GM18502 (cell line): ENCODE measurements at regions not wholly inside any gene's neighbourhood (a gene's known extent, or its start where the extent isn't known, plus 50 kb on each side); places are given as distances from the start of the nearest gene placed in this dataset.

Experiments
- ATAC-seq: cut with Tn5 transposase; IDR thresholded peaks from one replicate; pipeline ENCODE4 v1.9.1; 2021; ENCODE audit warnings: mild to moderate bottlenecking; ENCODE audit not compliant: unreplicated experiment, poor library complexity

- no peak for ATAC-seq
Measured at GRCh38 chr20:22382742-22383141, 201.6 kb downstream of the FOXA2 start.

- no peak for ATAC-seq
Measured at GRCh38 chr20:22381812-22382416, 202.5 kb downstream of the FOXA2 start.

DNA sequence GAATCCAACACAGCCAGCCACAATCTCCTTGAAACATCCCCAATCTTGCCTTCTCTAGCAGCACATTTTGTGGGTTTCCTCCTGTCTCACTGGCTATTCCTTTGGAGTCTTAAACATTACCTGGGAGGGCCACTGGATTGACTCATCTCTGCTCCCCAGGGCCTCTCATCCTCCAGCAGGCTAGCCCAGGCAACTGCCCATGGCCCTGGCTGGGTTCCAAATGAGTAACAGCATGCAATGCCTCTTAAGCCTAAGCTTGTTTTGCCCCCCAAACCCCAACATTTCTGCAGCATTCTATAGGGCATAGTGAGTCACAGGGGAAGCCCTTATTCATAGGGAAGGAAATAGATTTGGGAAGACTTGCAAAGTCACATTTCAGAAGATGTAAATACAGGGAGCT, 204.9 kb downstream of the FOXA2 start:
- ATAC-seq = no peak

DNA sequence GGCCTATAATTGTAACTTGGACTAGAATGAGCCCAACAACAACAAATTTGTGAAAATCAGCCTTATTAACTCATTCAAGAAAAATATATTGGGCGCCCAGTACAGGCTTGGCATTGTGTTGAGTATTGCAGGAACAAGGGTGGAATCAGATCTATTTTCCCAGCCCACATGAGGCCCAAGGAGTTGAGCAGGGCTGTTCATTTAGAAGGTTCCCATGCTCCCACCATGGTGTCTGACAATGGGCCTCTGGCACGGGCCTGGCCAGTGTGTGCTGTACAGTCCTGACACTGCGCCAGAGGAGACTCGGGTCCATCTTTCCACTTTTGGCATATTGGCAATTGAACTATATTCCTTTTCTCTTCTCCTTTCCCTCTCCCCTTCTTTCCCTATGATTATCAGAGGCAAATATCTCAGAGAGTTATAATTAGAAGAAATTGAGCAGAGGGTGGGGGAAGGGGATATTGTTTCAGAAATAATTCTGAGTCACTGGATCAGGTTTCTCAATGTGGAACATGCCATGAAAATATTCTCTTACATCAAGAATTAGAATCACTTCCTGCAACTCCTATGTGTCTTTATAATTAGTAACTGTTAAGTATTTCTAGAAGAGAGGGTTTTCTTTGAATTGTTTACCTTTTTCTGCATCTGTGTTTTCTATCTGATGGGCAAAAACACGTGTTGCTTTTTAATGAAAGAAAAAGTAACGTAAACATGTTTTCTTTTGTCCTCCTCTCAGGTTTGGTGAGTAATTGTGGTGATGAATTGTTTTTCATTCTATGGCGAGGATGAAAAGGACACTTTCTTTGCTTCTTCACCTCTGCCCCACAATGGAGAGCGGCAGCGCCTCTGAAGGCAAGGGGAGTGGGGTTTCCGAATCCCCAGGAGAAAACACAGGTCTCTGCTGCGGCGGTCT, 209.4 kb downstream of the FOXA2 start:
- no peak for ATAC-seq

DNA sequence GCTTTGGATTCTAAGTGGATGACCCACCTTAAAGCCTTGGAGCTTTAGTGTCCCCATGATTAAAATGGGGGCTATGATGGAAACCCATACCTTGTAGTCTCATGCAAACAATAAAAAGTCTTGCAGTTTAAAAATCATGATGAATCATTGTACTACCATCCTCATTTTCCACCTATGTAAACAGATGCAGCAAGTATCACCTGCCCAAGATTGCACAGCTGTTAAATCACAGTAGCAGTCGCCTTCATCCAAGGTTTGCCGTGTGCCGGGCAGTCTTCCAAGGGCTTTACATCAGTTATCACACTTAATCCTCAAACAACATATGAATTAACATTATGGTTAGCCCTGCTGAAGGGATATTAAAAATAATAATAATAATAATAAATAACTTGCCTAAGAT, 210.3 kb downstream of the FOXA2 start:
- no peak for ATAC-seq

- ATAC-seq = no peak
Measured at GRCh38 chr20:22373164-22373895, 211.0 kb downstream of the FOXA2 start.

DNA sequence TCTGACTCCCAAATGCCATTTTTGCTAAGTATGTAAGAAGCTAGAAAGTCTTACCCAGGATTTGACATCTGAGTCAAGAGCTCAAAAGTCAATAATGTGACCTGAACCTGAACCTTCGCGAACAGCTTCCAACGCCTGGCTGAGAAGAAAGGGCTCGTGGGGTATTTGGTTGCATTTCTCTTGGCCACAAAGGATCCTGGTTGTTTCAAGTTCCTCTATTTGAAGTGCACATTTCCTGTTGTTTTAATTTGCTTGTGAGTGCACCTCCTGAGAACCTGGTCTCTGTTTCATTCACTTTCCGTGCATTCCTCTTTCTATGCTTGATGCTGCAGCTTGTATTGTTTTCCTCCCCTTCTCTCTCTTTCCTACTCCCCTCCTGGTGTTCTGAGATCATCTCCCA, 212.5 kb downstream of the FOXA2 start:
- peak; percentile 91 for ATAC-seq

DNA sequence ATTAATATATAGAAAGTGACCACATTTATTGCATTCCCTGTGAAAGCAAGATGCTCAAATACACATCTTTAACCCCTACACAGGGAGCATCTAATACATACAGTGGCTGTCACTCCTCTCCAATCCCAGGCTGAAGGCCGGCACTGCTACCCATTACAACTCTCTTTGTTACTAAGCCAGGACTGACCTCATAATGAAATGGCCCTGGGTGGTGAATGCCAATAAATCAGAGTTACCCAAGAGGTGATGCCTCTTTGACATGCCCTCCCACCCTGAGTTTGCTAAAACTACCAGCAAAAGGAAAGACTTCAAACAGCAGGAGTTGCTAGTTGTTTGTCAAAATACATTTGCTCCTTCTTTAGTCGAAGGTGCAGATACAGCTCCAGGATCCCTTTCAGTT, 214.2 kb downstream of the FOXA2 start:
- no peak for ATAC-seq

DNA sequence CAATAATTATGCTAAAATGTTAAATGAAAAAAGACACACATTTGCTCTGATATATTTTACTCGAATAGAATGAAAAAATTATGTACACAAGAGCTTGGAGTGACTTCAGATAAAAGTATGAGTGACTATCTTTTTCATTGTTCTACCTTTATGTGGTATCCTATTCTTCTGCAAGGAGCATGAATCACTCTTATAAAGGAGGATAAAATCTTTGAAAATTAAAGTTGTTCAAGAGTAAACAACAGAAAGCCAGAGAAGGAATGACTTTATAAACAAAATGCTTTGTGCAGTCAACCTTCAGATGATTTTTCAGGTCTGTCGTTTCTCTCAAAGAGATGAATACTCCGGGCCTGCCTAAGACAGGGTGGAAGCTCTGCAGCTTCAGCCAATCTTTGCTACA, 215.3 kb downstream of the FOXA2 start:
- no peak for ATAC-seq

DNA sequence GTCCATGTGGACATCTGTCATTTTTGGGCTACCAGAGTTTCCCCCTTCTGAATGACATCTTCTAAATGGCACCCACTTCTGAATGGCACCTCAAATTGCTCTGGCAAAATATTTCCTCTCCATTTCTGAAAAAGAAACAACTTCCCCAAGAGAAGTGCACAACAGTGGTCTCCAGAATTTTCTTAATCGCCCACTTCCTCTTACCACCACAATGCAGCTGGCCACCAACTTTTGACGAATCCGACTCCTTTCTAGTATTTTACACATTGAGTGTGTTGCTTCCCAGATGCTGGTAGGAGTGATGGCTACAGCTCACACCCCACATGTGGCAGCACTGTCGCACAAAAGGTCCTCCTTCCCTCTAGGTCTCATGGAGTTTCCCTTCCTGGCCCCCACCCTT, 216.1 kb downstream of the FOXA2 start:
- no peak for ATAC-seq

GRCh38 chr20:22366631-22367030, 217.7 kb downstream of the FOXA2 start:
- ATAC-seq = no peak

- no peak for ATAC-seq
Measured at GRCh38 chr20:22354647-22355046, 229.7 kb downstream of the FOXA2 start.

- no peak for ATAC-seq
Measured at GRCh38 chr20:22353586-22353985, 230.8 kb downstream of the FOXA2 start.

DNA sequence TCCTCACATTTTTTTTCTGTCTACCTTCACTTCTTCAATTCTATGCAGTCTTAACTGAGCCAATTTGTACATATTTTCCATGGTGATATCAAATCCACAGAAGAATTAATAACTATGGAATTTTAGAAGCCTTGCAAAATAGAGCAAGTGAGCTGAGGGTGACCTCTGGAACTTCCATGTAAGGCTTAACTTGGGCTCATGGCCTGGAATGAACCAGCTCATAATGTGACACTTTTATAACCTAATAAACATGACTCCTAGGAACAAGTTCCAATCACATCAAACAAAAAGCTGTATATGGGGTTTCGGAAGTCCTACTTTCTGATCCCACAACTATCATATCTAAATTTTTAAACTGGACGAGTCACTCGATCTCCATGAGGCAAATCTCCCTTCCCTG, 232.4 kb downstream of the FOXA2 start:
- ATAC-seq = no peak

GRCh38 chr20:22350624-22351023, 233.7 kb downstream of the FOXA2 start:
- ATAC-seq = no peak

- no peak for ATAC-seq
Measured at GRCh38 chr20:22348010-22348409, 236.4 kb downstream of the FOXA2 start.

DNA sequence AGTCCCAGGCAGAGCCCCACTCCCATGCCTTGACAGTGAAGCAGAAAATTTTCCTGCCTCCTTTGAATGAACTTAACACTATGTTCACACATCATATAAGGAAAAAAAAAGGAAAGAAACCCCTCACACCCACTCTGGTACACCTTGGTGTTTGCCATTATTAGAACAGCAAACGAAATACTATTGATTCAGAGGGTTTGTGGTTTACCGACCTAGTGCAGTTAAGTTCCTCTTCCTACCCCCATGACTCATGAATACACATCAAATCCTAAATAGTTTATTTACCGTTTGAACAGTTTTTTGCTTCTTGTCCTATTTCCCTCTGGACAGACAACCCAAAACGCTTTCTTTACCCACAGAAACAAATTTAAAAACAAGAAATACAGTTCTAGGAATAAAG, 237.7 kb downstream of the FOXA2 start:
- peak; percentile 79 for ATAC-seq

DNA sequence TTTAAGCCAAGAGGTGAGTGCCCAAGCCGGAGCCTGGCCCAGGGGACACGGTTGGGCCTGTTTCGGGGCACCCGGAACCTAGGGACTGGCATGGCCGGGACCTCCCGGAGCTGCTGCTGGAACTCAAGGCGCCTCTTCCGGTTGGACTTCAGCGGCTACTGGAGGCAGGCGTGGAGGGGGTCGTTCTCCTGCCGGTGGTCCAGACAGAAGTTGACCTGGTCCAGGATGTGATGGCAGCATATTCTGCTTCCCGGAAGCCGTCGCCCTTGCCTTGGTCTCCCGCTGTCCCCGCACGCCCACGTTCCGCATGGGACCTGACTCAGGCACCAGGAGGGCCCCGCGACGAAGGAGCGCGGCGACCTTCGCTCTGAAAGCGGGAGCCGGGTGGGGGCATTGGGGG, 240.8 kb downstream of the FOXA2 start:
- no peak for ATAC-seq

DNA sequence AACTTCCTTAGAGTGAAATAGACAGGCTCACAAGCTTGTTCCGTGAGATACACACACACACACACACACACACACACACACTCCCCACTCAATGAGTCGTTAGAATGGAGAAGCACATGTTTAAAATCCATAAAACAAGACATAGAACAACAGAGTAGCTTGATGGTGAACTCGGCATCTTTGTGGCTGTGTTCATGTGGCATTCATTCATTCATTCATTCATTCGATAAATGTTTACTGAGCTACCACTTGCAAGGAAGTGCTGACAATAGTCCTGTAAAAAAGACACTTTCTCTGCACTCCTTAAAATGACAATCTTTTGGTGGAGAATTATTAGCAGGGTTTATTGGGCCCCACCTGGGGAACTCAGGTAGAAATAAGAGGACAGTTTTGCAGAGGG, 242.0 kb downstream of the FOXA2 start:
- ATAC-seq = no peak

DNA sequence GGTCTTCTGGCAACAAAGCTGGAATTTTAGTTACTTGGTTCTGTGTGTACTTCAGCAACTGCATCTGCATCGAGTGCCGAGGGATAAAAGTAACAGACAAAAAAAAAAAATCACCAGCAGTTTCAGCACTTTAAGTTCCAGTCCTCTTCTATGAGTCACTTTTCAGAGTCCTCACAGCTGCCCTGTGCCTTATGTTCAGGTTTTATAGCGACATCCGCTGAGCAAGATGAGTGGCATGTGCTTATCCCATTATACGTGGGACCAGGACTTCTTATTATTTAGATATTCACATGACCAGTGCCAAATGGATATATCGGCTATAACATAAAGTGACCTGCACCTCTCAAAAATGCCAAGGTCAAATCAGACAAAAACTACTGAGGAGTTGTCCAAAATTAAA, 242.9 kb downstream of the FOXA2 start:
- no peak for ATAC-seq

DNA sequence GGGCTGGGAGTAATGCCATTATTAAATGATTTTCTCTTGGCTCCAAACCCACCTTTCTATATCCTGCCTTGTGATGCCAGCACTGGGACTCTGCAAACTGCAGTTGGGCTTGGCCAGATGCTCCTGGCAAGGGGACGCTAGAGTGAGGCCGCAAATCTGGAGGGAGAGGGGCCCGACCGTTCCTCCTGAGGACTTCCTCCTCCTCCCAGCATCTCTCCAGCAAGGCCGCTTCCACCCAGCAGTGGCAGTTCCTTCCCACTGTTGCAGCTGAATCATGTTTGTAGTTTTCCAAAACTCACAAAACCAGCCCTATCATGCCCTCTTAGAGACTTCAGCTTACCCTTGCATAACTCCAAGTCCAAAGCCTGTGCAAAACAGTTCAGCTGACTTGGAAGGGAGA, 244.4 kb downstream of the FOXA2 start:
- no peak for ATAC-seq
